Neutrophil (primary cell): ENCODE measurements at regions not wholly inside any gene's neighbourhood (a gene's known extent, or its start where the extent isn't known, plus 50 kb on each side); places are given as distances from the start of the nearest gene placed in this dataset.

ENCODE experiments used
- H3K27ac ChIP-seq: fragments of 200-600 bp; sonication (generic); 2 replicates; pipeline ENCODE4 v1.5.1; 2016; ENCODE audit warnings: mild to moderate bottlenecking, moderate library complexity
- H3K27me3 ChIP-seq: fragments of 200-600 bp; sonication (generic); 2 replicates; pipeline ENCODE4 v1.6.0; 2016; ENCODE audit warnings: mild to moderate bottlenecking
- H3K36me3 ChIP-seq: fragments of 200-600 bp; sonication (generic); 2 replicates; pipeline ENCODE4 v1.5.1; 2017
- H3K4me1 ChIP-seq, 2 experiments: fragments of 200-600 bp in 1 of 2; sonication (generic) in 1 of 2; 1 replicate in 1 of 2; 2 replicates in 1 of 2; pipeline versions ENCODE4 v1.5.1 to v1.6.1; 2013 to 2016; ENCODE audit warnings: low read depth in 1 of 2, low read length in 1 of 2, mild to moderate bottlenecking in 1 of 2, moderate library complexity in 1 of 2; ENCODE audit not compliant: control insufficient read depth in 1 of 2, insufficient read depth in 1 of 2
- H3K4me3 ChIP-seq, 2 experiments: fragments of 200-600 bp in 1 of 2; sonication (generic) in 1 of 2; 1 replicate in 1 of 2; 2 replicates in 1 of 2; pipeline ENCODE4 v1.5.1; 2013 to 2016; ENCODE audit warnings: low read depth in 1 of 2, low read length in 1 of 2, mild to moderate bottlenecking in 1 of 2, moderate library complexity in 1 of 2
- H3K9me3 ChIP-seq: fragments of 200-600 bp; sonication (generic); 2 replicates; pipeline ENCODE4 v1.5.1; 2016
- TF ChIP-seq, protein P1 (sequence below): fragments of 200-600 bp; sonication (generic); IDR thresholded peaks from 2 replicates; pipeline ENCODE4 v1.5.1; 2016; ENCODE audit warnings: antibody characterized with exemption

GRCh38 chr20:1809611-1810510, 85.3 kb upstream of the SIRPA start:
- Histone ChIP-seq H3K9me3 (no peaks in the 10 kb centered on the region), H3K27ac (peak overlapping the region; percentile 99), H3K4me3 (peak overlapping the region; percentile 40 to 46), H3K27me3 (no peaks in the 10 kb centered on the region), H3K36me3 (peaks cover 8% of the 10 kb centered on the region), H3K4me1 (peaks cover 85 to 86% of the 10 kb centered on the region in 2 experiments)
- TF ChIP-seq, protein P1, sequence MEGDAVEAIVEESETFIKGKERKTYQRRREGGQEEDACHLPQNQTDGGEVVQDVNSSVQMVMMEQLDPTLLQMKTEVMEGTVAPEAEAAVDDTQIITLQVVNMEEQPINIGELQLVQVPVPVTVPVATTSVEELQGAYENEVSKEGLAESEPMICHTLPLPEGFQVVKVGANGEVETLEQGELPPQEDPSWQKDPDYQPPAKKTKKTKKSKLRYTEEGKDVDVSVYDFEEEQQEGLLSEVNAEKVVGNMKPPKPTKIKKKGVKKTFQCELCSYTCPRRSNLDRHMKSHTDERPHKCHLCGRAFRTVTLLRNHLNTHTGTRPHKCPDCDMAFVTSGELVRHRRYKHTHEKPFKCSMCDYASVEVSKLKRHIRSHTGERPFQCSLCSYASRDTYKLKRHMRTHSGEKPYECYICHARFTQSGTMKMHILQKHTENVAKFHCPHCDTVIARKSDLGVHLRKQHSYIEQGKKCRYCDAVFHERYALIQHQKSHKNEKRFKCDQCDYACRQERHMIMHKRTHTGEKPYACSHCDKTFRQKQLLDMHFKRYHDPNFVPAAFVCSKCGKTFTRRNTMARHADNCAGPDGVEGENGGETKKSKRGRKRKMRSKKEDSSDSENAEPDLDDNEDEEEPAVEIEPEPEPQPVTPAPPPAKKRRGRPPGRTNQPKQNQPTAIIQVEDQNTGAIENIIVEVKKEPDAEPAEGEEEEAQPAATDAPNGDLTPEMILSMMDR, result no peak

DNA sequence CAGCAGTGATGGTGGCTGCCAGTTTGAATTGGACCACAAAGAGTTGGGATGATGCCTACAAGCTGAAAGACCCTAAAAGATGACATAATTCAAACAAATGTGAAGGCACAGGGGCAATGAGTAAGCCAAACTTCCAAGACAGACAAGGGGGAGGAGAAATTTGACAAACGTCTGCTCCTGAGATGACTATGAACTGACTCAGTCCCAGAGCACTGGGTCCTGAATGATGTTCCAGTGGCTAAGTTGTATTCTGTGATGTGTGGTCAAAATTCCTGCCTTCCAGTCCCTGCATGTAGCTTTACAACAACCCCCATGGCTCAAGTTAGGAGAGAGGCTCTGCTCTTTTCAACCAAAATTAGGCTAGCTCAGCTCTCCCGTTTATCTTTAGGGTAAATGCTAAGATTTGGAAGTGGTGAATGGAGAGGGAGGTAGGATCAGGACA, 86.1 kb upstream of the SIRPA start:
- H3K27me3 ChIP-seq, result no peaks in the 10 kb centered on the region
- no peaks in the 10 kb centered on the region for H3K9me3 ChIP-seq
- peaks cover 93% of the 10 kb centered on the region in 2 experiments for H3K4me1 ChIP-seq
- H3K4me3 ChIP-seq, result no peak overlapping the region
- H3K36me3 ChIP-seq, result peaks cover 8% of the 10 kb centered on the region
- H3K27ac ChIP-seq, result peak overlapping the region; percentile 99
- TF ChIP-seq, protein P1, result no peak

DNA sequence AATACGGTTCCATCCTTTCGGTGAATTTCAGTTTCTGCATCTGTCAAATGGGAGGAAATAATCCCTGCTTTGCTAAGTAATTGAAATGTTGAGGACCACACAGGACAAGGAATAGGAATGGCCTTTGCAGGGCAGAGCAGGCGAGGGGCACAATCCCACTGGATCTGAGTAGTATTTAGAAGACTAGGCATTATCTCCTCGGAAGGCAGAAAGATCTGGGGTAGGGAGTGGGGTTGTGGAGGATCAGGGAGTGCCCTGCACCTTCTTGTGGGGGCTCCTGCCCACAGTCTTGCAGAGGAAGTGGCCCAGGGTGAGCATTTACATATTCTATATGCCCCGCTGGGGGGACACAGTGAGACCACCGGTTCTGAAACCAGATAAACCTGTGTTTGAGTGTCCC, 87.1 kb upstream of the SIRPA start:
- TF ChIP-seq, protein P1, result no peak
- Histone ChIP-seq H3K4me1 (peaks cover 93 to 100% of the 10 kb centered on the region in 2 experiments), H3K9me3 (no peaks in the 10 kb centered on the region), H3K36me3 (peaks cover 8% of the 10 kb centered on the region), H3K4me3 (peak overlapping the region in 1 of 2 experiments; percentile 10), H3K27ac (peak overlapping the region; percentile 99), H3K27me3 (no peaks in the 10 kb centered on the region)

GRCh38 chr20:1807394-1807793, 87.8 kb upstream of the SIRPA start:
- H3K4me3 ChIP-seq, result peak overlapping the region in 1 of 2 experiments; percentile 10
- peaks cover 96 to 100% of the 10 kb centered on the region in 2 experiments for H3K4me1 ChIP-seq
- no peaks in the 10 kb centered on the region for H3K27me3 ChIP-seq
- TF ChIP-seq, protein P1, result no peak
- peaks cover 8% of the 10 kb centered on the region for H3K36me3 ChIP-seq
- H3K9me3 ChIP-seq, result no peaks in the 10 kb centered on the region
- peak overlapping the region; percentile 99 for H3K27ac ChIP-seq

DNA sequence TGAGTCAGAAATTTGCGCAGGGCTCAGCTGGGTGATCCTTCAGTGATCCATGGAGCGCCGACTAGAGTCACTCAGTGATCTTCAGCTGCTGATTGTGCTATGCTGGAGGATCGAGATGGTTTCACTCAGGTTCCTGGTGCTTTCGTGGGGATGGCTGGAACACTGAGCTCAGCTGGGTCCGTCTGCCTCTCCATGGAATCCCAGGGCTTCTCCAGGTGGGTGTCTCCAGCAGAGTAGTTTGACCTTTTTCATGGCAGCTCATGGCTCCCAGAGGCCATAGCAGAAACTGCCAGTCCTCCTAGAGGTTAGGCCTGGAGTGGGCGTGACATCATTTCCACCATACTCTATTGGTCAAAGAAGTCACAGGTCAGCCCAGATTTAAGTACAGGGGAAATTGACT, 88.8 kb upstream of the SIRPA start:
- Histone ChIP-seq H3K9me3 (no peaks in the 10 kb centered on the region), H3K4me1 (peaks cover 96 to 100% of the 10 kb centered on the region in 2 experiments), H3K27ac (peak overlapping the region; percentile 99), H3K36me3 (peaks cover 8% of the 10 kb centered on the region), H3K4me3 (peak overlapping the region in 1 of 2 experiments; percentile 0), H3K27me3 (no peaks in the 10 kb centered on the region)
- TF ChIP-seq, protein P1, result no peak
